ENCODE measurements at regions not wholly inside any gene's neighbourhood (a gene's known extent, or its start where the extent isn't known, plus 50 kb on each side); places are given as distances from the start of the nearest gene placed in this dataset.
"Not testable (repeated sequence)": the region's sequence is repeated elsewhere in the genome, so short reads cannot be mapped to it uniquely, and the experiment has no call there.

DNA sequence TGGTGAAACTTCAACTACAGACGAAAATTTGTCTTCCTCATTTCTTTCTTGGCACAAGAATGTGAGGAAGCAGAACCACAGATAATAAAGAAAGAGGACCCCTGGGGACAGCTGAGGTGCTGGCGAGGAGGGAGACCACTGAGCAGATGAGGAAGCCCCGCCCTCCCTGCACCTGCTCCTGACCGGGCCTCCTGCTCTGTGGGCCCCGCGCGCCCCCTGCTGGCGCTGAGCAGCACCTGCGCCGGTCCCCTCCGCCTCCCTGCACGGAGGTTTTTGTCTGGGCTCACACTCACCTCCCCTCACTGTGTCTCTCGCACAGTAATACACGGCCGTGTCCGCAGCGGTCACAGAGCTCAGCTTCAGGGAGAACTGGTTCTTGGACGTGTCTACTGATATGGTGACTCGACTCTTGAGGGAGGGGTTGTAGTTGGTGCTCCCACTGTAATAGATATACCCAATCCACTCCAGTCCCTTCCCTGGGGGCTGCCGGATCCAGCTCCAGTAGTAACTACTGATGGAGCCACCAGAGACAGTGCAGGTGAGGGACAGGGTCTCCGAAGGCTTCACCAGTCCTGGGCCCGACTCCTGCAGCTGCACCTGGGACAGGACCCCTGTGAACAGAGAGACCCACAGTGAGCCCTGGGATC lies 1100.7 kb downstream of the TMEM121 start:
- CTCF ChIA-PET; H4K20me1 ChIP-seq (ENCODE audit: low read length); H3K27me3 ChIP-seq (ENCODE audit: low read length); POLR2A ChIA-PET (ENCODE audit: unreplicated experiment); H3K4me3 ChIP-seq (ENCODE audit: low read length); H3K27ac ChIP-seq (ENCODE audit: low read length); H3K9me2 ChIP-seq (replicated peaks; ENCODE audit: low read length); H2AFZ ChIP-seq (ENCODE audit: low read length); H3K9me3 ChIP-seq (ENCODE audit: low read length); H3K79me2 ChIP-seq (ENCODE audit: low read length); H3F3A ChIP-seq (ENCODE audit: low read length, unreplicated experiment); intact Hi-C loops (cut with micrococcal nuclease); H3K9ac ChIP-seq (ENCODE audit: low read length); BruUV-seq (replicated peaks); H3K4me2 ChIP-seq (ENCODE audit: low read length); DNase-seq; H3K4me1 ChIP-seq (ENCODE audit: insufficient read depth, low read length); ATAC-seq; H3K36me3 ChIP-seq (ENCODE audit: low read depth, low read length): not testable (repeated sequence)
- TF ChIP-seq CTCF (conservative IDR thresholded peaks at IDR 0.05; ENCODE audit: low read depth, low read length), result 0 out of 2 replicates have a peak, but pooled peaks have one; percentile 16

DNA sequence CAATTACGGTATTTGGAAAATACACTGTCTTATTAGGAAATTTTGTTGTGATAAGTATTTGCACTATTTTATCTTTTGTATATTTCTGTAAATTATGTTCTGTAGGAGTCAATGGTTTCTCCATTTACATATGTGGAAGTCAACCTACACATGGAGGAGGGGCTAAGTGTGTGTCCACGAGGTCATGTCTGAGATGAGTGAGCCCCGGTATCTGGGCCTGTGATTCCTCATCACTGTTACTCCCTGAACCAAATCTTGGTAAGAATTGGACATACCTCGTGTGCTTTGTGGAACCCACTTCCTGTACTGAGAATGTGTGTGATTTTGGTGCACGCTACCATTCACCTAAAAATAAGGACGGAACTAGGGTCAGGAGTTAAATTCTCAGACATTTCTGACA lies 1105.5 kb downstream of the TMEM121 start:
- Histone ChIP-seq H3K4me1 (ENCODE audit: insufficient read depth, low read length) (no peaks in the 10 kb centered on the region), H3K4me3 (ENCODE audit: low read length) (no peak overlapping the region), H3K9me3 (ENCODE audit: low read length) (0 out of 2 replicates have a peak, but pooled peaks cover 3% of the 10 kb centered on the region), H3K4me2 (ENCODE audit: low read length) (no peak overlapping the region), H3K27me3 (ENCODE audit: low read length) (no peaks in the 10 kb centered on the region), H3K36me3 (ENCODE audit: low read depth, low read length) (no peaks in the 10 kb centered on the region), H4K20me1 (ENCODE audit: low read length) (no peaks in the 10 kb centered on the region), H3K9me2 (replicated peaks; ENCODE audit: low read length) (no peaks in the 10 kb centered on the region), H2AFZ (ENCODE audit: low read length) (no peak overlapping the region), H3F3A (ENCODE audit: low read length, unreplicated experiment) (no peaks in the 10 kb centered on the region), H3K27ac (ENCODE audit: low read length) (no peak overlapping the region), H3K79me2 (ENCODE audit: low read length) (no peaks in the 10 kb centered on the region), H3K9ac (ENCODE audit: low read length) (no peak overlapping the region)
- CTCF ChIA-PET, result no interaction called here
- ATAC-seq (no peak), DNase-seq (no peak)
- BruUV-seq (replicated peaks), result no TSS peak
- TF ChIP-seq EZH2phosphoT487 (IDR thresholded peaks at IDR 0.05; ENCODE audit: borderline replicate concordance, low read length) (no peak), CTCF (conservative IDR thresholded peaks at IDR 0.05; ENCODE audit: low read depth, low read length) (no peak), EZH2 (IDR thresholded peaks at IDR 0.05; ENCODE audit: low read length, unreplicated experiment) (no peak)
- intact Hi-C loops (cut with micrococcal nuclease), result no loop called here
- POLR2A ChIA-PET (ENCODE audit: unreplicated experiment), result no interaction called here

DNA sequence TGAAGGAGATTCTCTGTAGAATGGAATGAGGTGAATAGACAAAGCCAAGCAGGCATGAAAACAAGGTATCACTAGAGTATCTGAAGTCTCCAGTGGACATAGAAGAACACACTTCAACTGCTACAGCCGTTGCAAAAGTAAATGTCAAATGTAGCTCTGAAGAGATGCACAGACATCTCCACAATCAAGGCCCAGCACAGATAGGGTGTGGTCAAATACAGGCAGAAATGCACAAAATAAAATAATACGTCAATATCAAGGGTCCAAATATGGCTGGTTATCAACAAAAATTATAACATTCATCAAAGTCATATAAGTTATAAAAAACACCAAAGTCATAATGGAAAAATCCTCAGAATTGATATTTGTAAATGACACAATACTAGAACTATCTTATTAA lies 1107.3 kb downstream of the TMEM121 start:
- Histone ChIP-seq H3K27ac (ENCODE audit: low read length) (no peak overlapping the region), H3K9ac (ENCODE audit: low read length) (no peak overlapping the region), H3K4me3 (ENCODE audit: low read length) (no peak overlapping the region), H2AFZ (ENCODE audit: low read length) (no peak overlapping the region), H3K9me3 (ENCODE audit: low read length) (0 out of 2 replicates have a peak, but pooled peaks cover 3% of the 10 kb centered on the region), H3K36me3 (ENCODE audit: low read depth, low read length) (no peaks in the 10 kb centered on the region), H3K9me2 (replicated peaks; ENCODE audit: low read length) (no peaks in the 10 kb centered on the region), H3K4me2 (ENCODE audit: low read length) (no peak overlapping the region), H4K20me1 (ENCODE audit: low read length) (no peaks in the 10 kb centered on the region), H3K27me3 (ENCODE audit: low read length) (no peaks in the 10 kb centered on the region), H3K4me1 (ENCODE audit: insufficient read depth, low read length) (no peaks in the 10 kb centered on the region), H3F3A (ENCODE audit: low read length, unreplicated experiment) (no peaks in the 10 kb centered on the region), H3K79me2 (ENCODE audit: low read length) (no peaks in the 10 kb centered on the region)
- CTCF ChIA-PET, result no interaction called here
- POLR2A ChIA-PET (ENCODE audit: unreplicated experiment), result no interaction called here
- no TSS peak for BruUV-seq (replicated peaks)
- ATAC-seq (no peak), DNase-seq (no peak)
- TF ChIP-seq EZH2 (IDR thresholded peaks at IDR 0.05; ENCODE audit: low read length, unreplicated experiment) (no peak), CTCF (conservative IDR thresholded peaks at IDR 0.05; ENCODE audit: low read depth, low read length) (no peak), EZH2phosphoT487 (IDR thresholded peaks at IDR 0.05; ENCODE audit: borderline replicate concordance, low read length) (no peak)
- intact Hi-C loops (cut with micrococcal nuclease), result no loop called here
